HG03571 (cell line): ENCODE measurements at regions not wholly inside any gene's neighbourhood (a gene's known extent, or its start where the extent isn't known, plus 50 kb on each side); places are given as distances from the start of the nearest gene placed in this dataset.

Source experiments
- ATAC-seq: cut with Tn5 transposase; IDR thresholded peaks from one replicate; pipeline ENCODE4 v1.9.1; 2021; ENCODE audit not compliant: unreplicated experiment

GRCh38 chr11:15483205-15483604 lies 368.5 kb downstream of the INSC start:
- ATAC-seq, result peak; percentile 76

GRCh38 chr11:15484398-15484797 lies 369.7 kb downstream of the INSC start:
- no peak for ATAC-seq

- ATAC-seq, result no peak
Measured at GRCh38 chr11:15485432-15485831, 370.7 kb downstream of the INSC start.

GRCh38 chr11:15489281-15489680 lies 374.6 kb downstream of the INSC start:
- ATAC-seq, result no peak

- ATAC-seq, result no peak
Measured at GRCh38 chr11:15490535-15490934, 375.8 kb downstream of the INSC start.

GRCh38 chr11:15493066-15493465 lies 378.3 kb downstream of the INSC start:
- ATAC-seq, result no peak

GRCh38 chr11:15493921-15494620 lies 379.3 kb downstream of the INSC start:
- no peak for ATAC-seq

GRCh38 chr11:15494740-15495139 lies 380.0 kb downstream of the INSC start:
- no peak for ATAC-seq

- no peak for ATAC-seq
Measured at GRCh38 chr11:15495462-15495861, 380.7 kb downstream of the INSC start.

GRCh38 chr11:15497366-15497765 lies 382.6 kb downstream of the INSC start:
- no peak for ATAC-seq

- ATAC-seq, result no peak
Measured at GRCh38 chr11:15499674-15500073, 385.0 kb downstream of the INSC start.

GRCh38 chr11:15500643-15501042 lies 385.9 kb downstream of the INSC start:
- no peak for ATAC-seq

- no peak for ATAC-seq
Measured at GRCh38 chr11:15501566-15501965, 386.8 kb downstream of the INSC start.

GRCh38 chr11:15505155-15505554 lies 390.4 kb downstream of the INSC start:
- no peak for ATAC-seq

- no peak for ATAC-seq
Measured at GRCh38 chr11:15507592-15507991, 392.9 kb downstream of the INSC start.

GRCh38 chr11:15509082-15509481 lies 394.4 kb downstream of the INSC start:
- no peak for ATAC-seq

GRCh38 chr11:15519124-15519791 lies 404.5 kb downstream of the INSC start:
- ATAC-seq, result no peak

- no peak for ATAC-seq
Measured at GRCh38 chr11:15519911-15520310, 405.2 kb downstream of the INSC start.

- no peak for ATAC-seq
Measured at GRCh38 chr11:15523543-15523942, 408.8 kb downstream of the INSC start.

GRCh38 chr11:15525582-15525981 lies 410.9 kb downstream of the INSC start:
- ATAC-seq, result no peak

- no peak for ATAC-seq
Measured at GRCh38 chr11:15526032-15526431, 411.3 kb downstream of the INSC start.

GRCh38 chr11:15526859-15527450 lies 412.2 kb downstream of the INSC start:
- ATAC-seq, result no peak
